Kidney (tissue), 13 donors: ENCODE measurements at regions not wholly inside any gene's neighbourhood (a gene's known extent, or its start where the extent isn't known, plus 50 kb on each side); places are given as distances from the start of the nearest gene placed in this dataset.

Source experiments
- DNase-seq, 5 donors: peaks; one replicate each; pipeline ENCODE4 v3.0.0-alpha.2; 2013 to 2020
- FAIRE-seq: peaks from 2 replicates; lab custom pipeline; 2012; peaks lifted over from hg19 to GRCh38; lab: Jason Lieb, UNC
- H3K27ac ChIP-seq, 2 donors: one replicate each; pipeline ENCODE4 v1.7.0; 2013; ENCODE audit warnings: low read depth in 2 of 2, low read length in 2 of 2, inconsistent platforms in 1 of 2
- H3K27me3 ChIP-seq: one replicate; pipeline ENCODE4 v1.7.1; 2013; ENCODE audit warnings: low read length, inconsistent platforms; ENCODE audit not compliant: control insufficient read depth, insufficient read depth
- H3K36me3 ChIP-seq, 3 donors: one replicate each; pipeline versions ENCODE4 v1.7.0 to v1.7.1; 2013; ENCODE audit warnings: low read length in 3 of 3, control low read depth in 1 of 3, inconsistent platforms in 1 of 3; ENCODE audit not compliant: insufficient read depth in 3 of 3, control insufficient read depth in 2 of 3
- H3K4me1 ChIP-seq, 3 donors: one replicate each; pipeline versions ENCODE4 v1.7.0 to v1.7.1; 2013; ENCODE audit warnings: low read length in 3 of 3, inconsistent platforms in 1 of 3, low read depth in 1 of 3; ENCODE audit not compliant: control insufficient read depth in 2 of 3, insufficient read depth in 2 of 3
- H3K4me3 ChIP-seq, 3 donors: one replicate each; pipeline versions ENCODE4 v1.7.0 to v1.8.1; 2013; ENCODE audit warnings: low read length in 3 of 3, control low read depth in 1 of 3, inconsistent platforms in 1 of 3
- H3K9ac ChIP-seq, 3 donors: one replicate each; pipeline versions ENCODE4 v1.7.0 to v1.7.1; 2013; ENCODE audit warnings: low read length in 3 of 3, control low read depth in 1 of 3, inconsistent platforms in 1 of 3
- H3K9me3 ChIP-seq, 3 donors: one replicate each; pipeline versions ENCODE4 v1.7.0 to v1.7.1; 2013; ENCODE audit warnings: low read length in 3 of 3, control low read depth in 1 of 3, inconsistent platforms in 1 of 3; ENCODE audit not compliant: control insufficient read depth in 2 of 3, insufficient read depth in 1 of 3
- CTCF ChIP-seq: IDR thresholded peaks from 3 replicates; pipeline ENCODE4 v1.5.1; 2012; ENCODE audit warnings: mild to moderate bottlenecking, moderate library complexity, borderline replicate concordance; ENCODE audit not compliant: insufficient read depth; ENCODE audit errors: extremely low read depth
- intact Hi-C: fragments of 100-400 bp; cut with DNase I; formaldehyde crosslinking; loops from one replicate; pipeline ENCODE4 v1.11.1; 2022
- donor health status: control.
- donor health status: control.
- donor health status: control.
- donor health status: control.
- donor health status: control.
- donor health status: DM: yes; HTN: yes; CAD: no.
- donor health status: Normal renal cell carcinoma (clear cell type).

- no peak overlapping the region for H3K4me3 ChIP-seq
- FAIRE-seq: no peak
- intact Hi-C loops: no loop called here
Measured at GRCh38 chr1:232372841-232373440, 257.0 kb downstream of the SIPA1L2 start.

GRCh38 chr1:232372431-232372830 is 257.5 kb downstream of the SIPA1L2 start:
- H3K9ac ChIP-seq: no peak overlapping the region
- H3K4me3 ChIP-seq: no peak overlapping the region
- intact Hi-C loops: no loop called here
- no peaks in the 10 kb centered on the region for H3K4me1 ChIP-seq
- no peak for TF ChIP-seq CTCF
- no peak for FAIRE-seq
- H3K9me3 ChIP-seq: no peaks in the 10 kb centered on the region
- no peaks in the 10 kb centered on the region for H3K27me3 ChIP-seq
- H3K36me3 ChIP-seq: no peaks in the 10 kb centered on the region
- DNase-seq: no peak
- no peak overlapping the region for H3K27ac ChIP-seq

More at GRCh38 chr1:232372841-232373440, 257.0 kb downstream of the SIPA1L2 start:
- no peaks in the 10 kb centered on the region for H3K9me3 ChIP-seq
- no peaks in the 10 kb centered on the region for H3K36me3 ChIP-seq
- H3K4me1 ChIP-seq: no peaks in the 10 kb centered on the region
- no peaks in the 10 kb centered on the region for H3K27me3 ChIP-seq
- H3K27ac ChIP-seq: no peak overlapping the region
- DNase-seq: no peak
- H3K9ac ChIP-seq: no peak overlapping the region
- TF ChIP-seq CTCF: no peak

GRCh38 chr1:232369451-232370296 is 260.3 kb downstream of the SIPA1L2 start:
- FAIRE-seq (no peak), DNase-seq (no peak)
- intact Hi-C loops: no loop called here
- no peak for TF ChIP-seq CTCF
- Histone ChIP-seq H3K27ac (no peak overlapping the region), H3K36me3 (no peaks in the 10 kb centered on the region), H3K27me3 (no peaks in the 10 kb centered on the region), H3K9me3 (no peaks in the 10 kb centered on the region), H3K9ac (no peak overlapping the region), H3K4me1 (no peaks in the 10 kb centered on the region), H3K4me3 (no peak overlapping the region)
